Right atrium auricular region (tissue), 2 donors: ENCODE measurements at regions not wholly inside any gene's neighbourhood (a gene's known extent, or its start where the extent isn't known, plus 50 kb on each side); places are given as distances from the start of the nearest gene placed in this dataset.

Source experiments
- DNase-seq: peaks from one replicate; pipeline ENCODE4 v3.0.0-alpha.2; 2019; ENCODE audit warnings: low spot score
- H3K27ac ChIP-seq, 2 donors: fragments of 200-600 bp; sonication (generic); 1 replicate in 1 of 2; 2 replicates in 1 of 2; pipeline ENCODE4 v1.5.1; 2016 to 2019
- H3K27me3 ChIP-seq, 2 donors: fragments of 200-600 bp; sonication (generic); one replicate each; pipeline versions ENCODE4 v1.5.1 to v1.6.0; 2017 to 2019
- H3K36me3 ChIP-seq: fragments of 200-600 bp; sonication (generic); one replicate; pipeline ENCODE4 v1.5.1; 2016
- H3K4me1 ChIP-seq, 2 donors: fragments of 200-600 bp; sonication (generic); one replicate each; pipeline versions ENCODE4 v1.5.1 to v1.6.0; 2017 to 2019
- H3K4me3 ChIP-seq, 2 donors: fragments of 200-600 bp; sonication (generic); 1 replicate in 1 of 2; 2 replicates in 1 of 2; pipeline ENCODE4 v1.5.1; 2017 to 2019; ENCODE audit warnings: mild to moderate bottlenecking in 1 of 2, moderate library complexity in 1 of 2
- H3K9me3 ChIP-seq, 2 donors: fragments of 200-600 bp; sonication (generic); one replicate each; pipeline ENCODE4 v1.5.1; 2019
- CTCF ChIP-seq, 2 donors: fragments of 200-600 bp; sonication (generic); IDR thresholded peaks; one replicate each; pipeline ENCODE4 v1.5.1; 2019; ENCODE audit warnings: antibody characterized with exemption in 2 of 2

DNA sequence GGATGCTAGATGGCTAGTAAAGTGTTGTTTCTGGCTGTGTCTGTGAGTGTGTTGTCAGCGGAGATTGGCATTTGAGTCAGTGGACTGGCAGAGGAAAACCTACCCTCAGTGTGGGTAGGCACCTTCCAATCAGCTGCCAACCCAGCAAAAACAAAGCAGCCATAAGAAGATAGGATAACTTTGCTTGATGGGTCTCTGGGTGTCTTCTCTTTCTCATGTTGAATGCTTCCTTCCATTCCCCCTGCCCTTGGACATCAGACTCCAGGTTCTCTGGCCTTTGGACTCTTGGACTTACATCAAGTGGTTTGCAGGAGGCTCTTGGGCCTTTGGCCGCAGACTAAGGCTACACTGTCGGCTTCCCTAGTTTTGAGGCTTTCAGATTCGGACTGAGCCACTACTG lies 429.0 kb upstream of the ZNF804A start:
- no peak overlapping the region for H3K27ac ChIP-seq
- H3K4me1 ChIP-seq, result no peaks in the 10 kb centered on the region
- TF ChIP-seq CTCF (IDR thresholded peaks at IDR 0.05), result no peak
- no peaks in the 10 kb centered on the region for H3K27me3 ChIP-seq
- DNase-seq, result no peak
- no peak overlapping the region for H3K4me3 ChIP-seq
- H3K36me3 ChIP-seq, result no peaks in the 10 kb centered on the region
- no peaks in the 10 kb centered on the region for H3K9me3 ChIP-seq

- no peaks in the 10 kb centered on the region for H3K9me3 ChIP-seq
- H3K27ac ChIP-seq, result no peak overlapping the region
- H3K4me3 ChIP-seq, result no peak overlapping the region
- TF ChIP-seq CTCF (IDR thresholded peaks at IDR 0.05), result no peak
- no peaks in the 10 kb centered on the region for H3K27me3 ChIP-seq
- no peak for DNase-seq
- H3K4me1 ChIP-seq, result no peaks in the 10 kb centered on the region
- no peaks in the 10 kb centered on the region for H3K36me3 ChIP-seq
Measured at GRCh38 chr2:184174493-184175104, 423.7 kb upstream of the ZNF804A start.

DNA sequence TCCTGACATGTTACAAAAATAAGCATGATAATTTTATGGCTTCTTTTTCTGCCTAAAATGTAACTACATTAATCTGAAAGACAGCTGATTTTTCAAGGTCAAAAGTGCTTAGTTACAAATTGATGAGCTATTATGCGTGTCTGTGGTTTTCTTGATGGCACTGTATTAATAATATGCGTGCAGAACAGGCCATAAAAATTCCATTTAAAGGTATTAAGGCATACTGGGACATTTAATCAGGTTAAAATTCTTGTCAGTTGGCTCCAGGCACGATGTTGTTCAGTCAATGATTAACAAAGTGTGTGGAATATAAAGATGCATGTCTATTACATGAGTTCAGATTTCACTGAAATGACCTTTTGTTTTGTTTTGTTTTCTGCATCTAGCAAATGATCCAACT lies 420.1 kb upstream of the ZNF804A start:
- Histone ChIP-seq H3K36me3 (no peaks in the 10 kb centered on the region), H3K9me3 (peaks cover 0 to 24% of the 10 kb centered on the region in 2 donors), H3K27ac (no peak overlapping the region), H3K4me1 (no peaks in the 10 kb centered on the region), H3K4me3 (no peak overlapping the region), H3K27me3 (no peaks in the 10 kb centered on the region)
- no peak for DNase-seq
- no peak for TF ChIP-seq CTCF (IDR thresholded peaks at IDR 0.05)

GRCh38 chr2:184186436-184186835 lies 411.9 kb upstream of the ZNF804A start:
- no peaks in the 10 kb centered on the region for H3K4me1 ChIP-seq
- no peak overlapping the region for H3K4me3 ChIP-seq
- TF ChIP-seq CTCF (IDR thresholded peaks at IDR 0.05), result no peak
- H3K27me3 ChIP-seq, result no peaks in the 10 kb centered on the region
- peaks cover 0 to 20% of the 10 kb centered on the region in 2 donors for H3K9me3 ChIP-seq
- no peaks in the 10 kb centered on the region for H3K36me3 ChIP-seq
- H3K27ac ChIP-seq, result no peak overlapping the region
- DNase-seq, result no peak

DNA sequence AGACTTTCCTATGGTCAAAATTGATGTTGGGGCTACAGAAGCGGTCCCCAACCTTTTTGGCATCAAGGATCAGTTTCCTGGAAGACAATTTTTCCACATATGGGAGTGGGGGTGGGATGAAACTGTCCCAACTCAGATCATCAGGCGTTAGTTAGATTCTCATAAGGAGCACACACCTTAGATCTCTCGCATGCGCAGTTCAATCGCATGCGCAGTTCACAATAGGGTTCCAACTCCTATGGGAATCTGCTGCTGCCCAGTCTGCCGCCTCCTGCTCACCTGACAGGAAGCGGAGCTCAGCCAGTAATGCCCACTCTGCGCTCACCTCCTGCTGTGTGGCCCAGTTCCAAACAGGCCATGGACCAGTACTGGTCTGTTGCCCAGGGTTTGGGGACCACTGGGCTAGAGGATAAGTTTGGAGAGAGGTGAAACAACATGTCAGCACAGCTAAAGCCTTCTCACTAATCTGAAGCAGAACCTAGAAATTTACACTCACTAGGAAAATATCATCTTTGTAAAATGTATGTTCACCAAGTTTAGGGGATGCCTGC lies 410.8 kb upstream of the ZNF804A start:
- TF ChIP-seq CTCF (IDR thresholded peaks at IDR 0.05), result no peak
- Histone ChIP-seq H3K4me3 (no peak overlapping the region), H3K36me3 (no peaks in the 10 kb centered on the region), H3K9me3 (peaks cover 0 to 9% of the 10 kb centered on the region in 2 donors), H3K4me1 (no peaks in the 10 kb centered on the region), H3K27ac (no peak overlapping the region), H3K27me3 (no peaks in the 10 kb centered on the region)
- no peak for DNase-seq

DNA sequence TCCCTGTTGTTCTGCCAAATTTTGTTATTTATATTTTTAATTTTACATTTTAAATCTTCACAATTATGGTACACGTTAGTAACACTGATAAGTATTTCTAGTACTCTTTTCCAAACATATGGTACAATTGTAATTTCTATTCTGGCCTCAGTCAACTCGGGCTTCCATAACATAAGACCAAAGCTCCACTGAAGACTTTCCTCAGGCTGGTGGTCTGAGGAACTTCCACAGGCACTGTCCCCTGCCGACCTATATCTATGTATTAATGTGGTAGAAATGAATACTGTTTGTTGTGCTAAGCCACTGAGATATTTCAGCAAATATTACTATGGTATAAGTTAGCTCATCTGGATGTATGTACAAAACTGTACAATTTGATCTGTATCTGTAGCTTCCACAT lies 407.6 kb upstream of the ZNF804A start:
- Histone ChIP-seq H3K9me3 (no peaks in the 10 kb centered on the region), H3K36me3 (no peaks in the 10 kb centered on the region), H3K4me1 (no peaks in the 10 kb centered on the region), H3K27ac (no peak overlapping the region), H3K27me3 (no peaks in the 10 kb centered on the region), H3K4me3 (no peak overlapping the region)
- no peak for TF ChIP-seq CTCF (IDR thresholded peaks at IDR 0.05)
- no peak for DNase-seq
